Hematopoietic multipotent progenitor cell treated with erythropoietin and hydrocortisone succinate and interleukin-3 and kit ligand, for 8 days (in vitro differentiated cells): ENCODE measurements at regions not wholly inside any gene's neighbourhood (a gene's known extent, or its start where the extent isn't known, plus 50 kb on each side); places are given as distances from the start of the nearest gene placed in this dataset.
"Not testable (repeated sequence)": the region's sequence is repeated elsewhere in the genome, so short reads cannot be mapped to it uniquely, and the experiment has no call there.

Experiments
- DNase-seq: peaks from one replicate; pipeline ENCODE4 v3.0.0-alpha.2; 2015

DNA sequence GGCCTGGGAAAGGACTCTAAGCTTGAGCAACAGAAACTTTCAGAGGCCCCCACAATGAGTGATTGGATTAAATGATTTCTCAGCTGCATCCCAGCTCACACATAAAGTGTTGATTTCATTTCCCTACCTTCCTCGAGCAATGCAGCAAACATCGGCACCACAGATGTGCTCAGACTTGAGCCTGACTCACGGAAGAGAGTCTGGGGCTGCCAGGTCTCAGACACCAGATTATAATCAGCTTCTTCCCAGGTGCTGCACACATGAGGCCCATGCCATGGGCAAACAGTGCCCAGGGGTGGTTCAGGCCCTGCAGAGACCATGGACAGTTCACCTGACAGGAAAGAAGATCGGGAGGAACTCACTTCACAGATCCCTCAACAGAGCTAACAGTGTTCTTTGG, 226.6 kb upstream of the TENM4 start:
- DNase-seq: no peak

DNA sequence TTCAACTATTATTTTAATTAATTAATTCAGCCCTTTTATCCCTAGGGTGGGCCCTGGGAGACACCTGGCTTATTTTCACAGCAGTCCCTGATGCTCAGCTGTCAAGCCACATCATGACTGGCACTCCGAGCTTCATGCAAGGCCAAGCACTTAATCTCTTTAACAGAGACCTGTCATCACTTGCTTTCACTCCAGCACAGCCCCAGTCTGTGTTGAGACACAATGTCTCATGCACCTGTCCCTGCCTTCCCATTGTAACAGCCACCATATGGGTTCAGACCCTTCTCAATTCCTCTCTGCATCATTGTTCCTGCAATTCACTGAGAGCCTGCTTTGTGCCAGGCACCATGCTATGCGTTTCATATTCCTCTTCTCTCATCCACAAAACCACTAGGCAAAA, 222.2 kb upstream of the TENM4 start:
- no peak for DNase-seq

DNA sequence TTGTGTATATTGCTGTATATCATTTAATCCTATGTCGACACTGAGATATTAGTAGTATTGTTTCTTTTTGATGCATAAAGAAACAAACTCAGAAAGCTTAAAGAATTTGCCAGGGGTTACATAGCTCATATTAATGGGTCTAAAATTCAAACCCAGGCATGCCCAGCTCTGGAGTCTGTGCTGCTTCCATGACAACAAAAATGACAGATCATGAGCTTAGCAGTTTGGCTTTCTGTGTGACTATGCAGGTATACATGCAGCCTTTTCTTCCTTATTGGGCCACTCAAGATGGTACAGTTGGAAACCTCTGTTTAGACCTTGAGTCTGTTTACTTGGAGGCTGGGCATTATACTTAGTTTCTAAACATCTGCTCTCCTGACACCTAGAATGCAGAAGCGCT, 220.5 kb upstream of the TENM4 start:
- no peak for DNase-seq

DNA sequence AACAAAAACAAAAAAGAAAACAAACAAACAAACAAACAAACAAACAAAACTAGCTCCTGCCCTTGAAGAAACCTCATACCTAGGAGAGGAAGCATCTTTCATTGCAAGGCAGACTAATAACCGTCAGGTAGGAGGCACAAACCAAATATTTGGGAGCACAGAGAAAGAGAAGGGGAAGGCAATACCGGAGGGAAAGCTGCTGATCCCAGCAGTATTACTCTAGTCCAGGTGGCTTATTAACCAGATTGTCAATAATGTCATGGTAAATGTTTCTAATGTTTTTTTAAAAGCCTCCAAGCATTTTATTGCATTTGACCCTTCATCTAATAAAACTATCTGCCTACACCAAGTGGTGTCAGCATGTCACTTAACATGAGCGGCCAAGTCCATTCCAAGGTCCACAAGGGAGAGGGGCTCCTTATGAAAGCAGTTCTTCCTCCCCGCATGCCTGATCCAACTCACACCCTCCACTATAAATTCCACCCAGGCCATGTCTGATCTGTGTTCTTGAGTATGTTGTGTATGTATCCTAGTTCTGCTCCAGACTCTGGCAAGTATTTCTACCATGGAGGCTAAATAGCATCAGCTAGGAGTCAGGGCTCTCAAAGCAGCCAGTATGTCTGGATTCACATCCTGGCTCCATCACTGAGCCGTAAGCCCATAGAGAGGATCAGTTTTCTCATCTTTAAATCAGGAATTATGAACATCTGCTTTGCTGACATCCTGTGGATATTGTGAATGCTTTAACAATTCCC, 208.1 kb upstream of the TENM4 start:
- DNase-seq: no peak

DNA sequence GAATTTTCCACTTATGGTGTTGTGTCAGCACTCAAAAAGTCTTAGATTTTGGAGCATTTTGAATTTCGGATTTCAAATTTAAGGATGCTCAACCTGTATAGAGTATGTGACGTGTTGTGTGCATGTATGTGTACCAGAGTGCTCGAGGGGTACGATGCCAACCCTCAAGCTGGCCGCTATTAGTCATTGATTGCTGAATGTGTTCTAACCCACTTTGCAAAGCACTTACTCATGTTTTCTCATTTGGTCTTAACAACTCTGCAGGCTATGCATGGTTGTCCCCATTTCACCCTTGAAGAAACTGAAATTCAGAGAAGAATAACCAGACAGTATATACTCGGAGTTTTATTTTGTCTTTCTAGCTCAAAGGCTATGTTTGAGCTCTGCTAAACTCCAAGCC, 196.4 kb upstream of the TENM4 start:
- DNase-seq: no peak

DNA sequence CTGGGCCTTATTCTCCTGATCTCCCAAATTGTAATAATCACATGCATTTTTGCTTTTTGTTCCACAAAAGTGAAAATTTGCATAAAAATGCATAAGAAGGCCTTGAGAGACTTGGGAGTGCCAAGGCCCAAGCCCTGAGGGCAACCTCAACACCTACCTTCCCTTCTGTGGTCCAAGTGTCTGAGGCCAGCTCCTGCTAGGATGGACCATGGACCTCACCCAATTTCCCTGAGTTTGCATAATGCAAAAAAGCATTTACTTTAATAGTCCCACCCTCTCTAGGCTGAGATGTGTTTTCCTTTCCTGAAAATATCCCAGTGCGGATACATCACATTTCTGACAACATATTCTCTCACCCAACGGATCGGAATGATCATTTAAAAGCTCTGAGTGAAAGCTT, 194.1 kb upstream of the TENM4 start:
- DNase-seq: no peak

DNA sequence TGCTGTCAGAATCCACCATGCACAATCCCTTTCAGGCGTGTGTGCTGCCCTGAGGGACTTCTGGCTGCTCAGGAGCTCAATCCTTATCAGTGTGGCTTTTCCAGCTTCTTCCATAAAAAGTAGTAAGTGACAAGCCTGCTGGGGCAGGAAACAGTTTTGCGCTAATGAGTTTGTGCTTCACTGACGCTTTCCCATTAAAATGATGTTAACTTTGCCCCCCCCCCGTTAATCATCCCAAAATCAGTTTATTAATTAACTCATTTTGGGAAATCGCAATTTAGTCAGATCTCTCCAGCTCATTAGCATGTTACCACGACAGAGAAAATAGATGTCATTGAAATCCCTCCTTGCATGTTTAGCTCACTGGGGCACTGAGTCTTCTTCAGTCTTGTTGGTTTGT, 186.5 kb upstream of the TENM4 start:
- DNase-seq: no peak

DNA sequence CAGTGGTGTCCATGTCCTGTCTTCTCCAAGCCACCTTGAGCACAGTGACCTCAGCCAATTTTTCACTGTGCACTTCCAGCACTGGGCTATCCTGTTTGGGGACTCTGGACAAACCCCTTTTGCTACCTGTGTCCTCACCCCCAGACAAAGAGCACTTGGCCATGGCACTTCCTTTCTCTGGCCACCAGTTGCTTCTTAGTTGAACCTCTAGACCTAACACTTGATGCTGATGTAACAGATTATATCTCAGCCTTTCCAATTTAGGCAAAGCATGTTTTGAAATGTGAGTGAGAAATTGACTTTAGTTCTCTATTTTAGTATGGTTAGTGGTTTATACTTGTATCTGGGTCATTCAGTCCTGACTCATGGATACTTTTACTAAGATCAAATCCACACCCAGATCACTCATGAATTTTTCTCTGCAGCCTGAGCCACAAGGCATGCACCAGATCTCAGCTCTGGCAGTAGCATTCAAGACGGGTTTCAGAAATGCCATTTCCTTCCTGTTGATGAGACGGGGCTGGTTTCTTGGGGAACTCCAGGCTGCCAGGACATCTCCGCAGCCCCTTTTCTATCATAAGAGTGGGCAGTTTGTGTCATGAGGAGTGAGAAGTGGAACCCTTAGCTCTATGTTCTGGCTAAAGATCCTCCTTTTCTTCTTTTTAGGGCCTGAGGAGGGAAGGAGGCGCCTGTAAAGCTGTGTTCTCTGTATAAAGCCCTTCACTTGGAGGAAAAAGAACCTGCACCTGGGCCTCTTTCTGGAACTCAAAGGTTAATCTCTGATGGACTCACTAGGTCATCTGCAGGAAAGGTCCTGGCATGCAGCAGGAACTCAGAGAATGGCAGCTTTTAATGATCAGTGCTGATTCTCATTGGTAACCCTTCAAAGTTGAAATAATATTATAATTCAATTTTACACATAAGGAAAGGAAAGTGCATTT, 185.6 kb upstream of the TENM4 start:
- no peak for DNase-seq

DNA sequence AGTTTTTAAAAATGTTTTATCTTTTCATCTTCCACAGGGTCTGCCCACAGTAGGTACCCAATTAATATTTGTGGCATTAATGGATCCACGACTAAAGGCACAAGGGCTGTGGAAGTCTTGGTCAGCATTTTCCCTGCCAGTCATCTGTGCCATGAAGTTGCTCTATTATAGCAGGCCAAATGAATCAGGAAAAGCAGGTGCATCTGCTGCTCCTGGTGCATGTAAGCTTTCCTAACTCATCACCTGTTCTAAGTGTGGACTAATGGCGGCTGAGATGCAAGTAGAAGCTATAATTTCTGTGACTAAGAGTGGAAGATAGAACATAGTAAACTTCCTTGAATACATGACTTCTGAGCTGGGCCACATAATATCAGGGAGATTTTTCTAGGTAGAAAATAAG, 182.5 kb upstream of the TENM4 start:
- DNase-seq: no peak

DNA sequence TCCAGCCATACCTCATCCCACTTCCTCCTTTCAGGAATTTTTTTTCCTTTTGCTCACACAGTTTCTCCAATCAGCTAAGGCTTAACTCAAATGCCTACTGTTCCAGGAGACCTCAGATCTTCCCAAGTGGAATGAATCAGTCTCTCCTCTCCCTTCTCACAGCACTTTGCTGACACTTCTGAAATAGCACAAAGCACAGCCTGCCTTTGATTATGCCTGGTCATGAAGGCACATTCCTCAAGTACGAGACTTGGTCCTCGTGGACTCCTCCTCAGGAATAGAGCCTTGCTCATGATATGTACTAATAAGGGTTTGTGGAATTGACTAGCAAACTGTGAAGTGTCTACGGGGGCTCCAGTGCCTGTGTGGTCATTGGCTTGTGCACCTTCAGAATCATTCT, 176.7 kb upstream of the TENM4 start:
- no peak for DNase-seq

DNA sequence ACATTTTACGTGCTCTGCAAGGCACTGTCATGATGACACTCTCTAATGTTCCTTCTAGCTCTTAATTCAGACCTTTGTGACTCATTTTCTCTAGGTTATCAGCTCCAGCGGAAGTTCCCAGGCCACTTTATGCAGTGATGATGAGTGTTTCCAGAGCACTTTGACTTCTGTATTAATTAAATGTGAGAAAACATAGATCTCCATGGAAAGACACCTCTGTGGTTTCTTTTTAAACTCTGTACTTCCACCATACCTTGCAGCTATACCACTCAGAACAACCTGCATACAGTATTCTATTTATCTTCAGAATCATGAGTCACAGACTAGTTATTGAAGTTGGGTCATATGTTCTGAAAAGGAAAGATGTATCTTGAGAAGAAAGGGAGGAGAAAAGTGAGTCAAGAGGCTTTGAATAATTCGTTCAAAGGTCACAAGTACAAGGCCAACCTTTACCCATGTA, 175.6 kb upstream of the TENM4 start:
- DNase-seq: no peak

DNA sequence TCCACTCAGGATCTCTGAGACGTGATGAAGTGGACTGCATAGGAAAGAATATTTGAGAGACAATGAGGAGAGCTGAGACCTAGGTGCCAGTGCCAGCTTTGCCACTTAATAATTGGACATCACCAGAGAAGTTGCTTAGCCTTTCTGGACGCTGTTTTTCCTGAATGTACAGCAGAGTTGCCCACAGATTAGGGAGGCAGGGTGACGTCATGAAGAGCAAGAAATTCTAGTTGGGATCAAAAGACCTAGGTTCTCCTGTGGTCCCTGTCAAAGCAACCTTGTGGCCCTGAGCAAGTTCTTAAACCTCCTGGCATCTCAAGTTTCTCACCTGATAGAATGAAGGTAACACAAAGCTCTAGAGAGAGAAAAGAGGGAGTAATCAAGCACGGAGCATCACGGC, 174.6 kb upstream of the TENM4 start:
- DNase-seq: no peak

DNA sequence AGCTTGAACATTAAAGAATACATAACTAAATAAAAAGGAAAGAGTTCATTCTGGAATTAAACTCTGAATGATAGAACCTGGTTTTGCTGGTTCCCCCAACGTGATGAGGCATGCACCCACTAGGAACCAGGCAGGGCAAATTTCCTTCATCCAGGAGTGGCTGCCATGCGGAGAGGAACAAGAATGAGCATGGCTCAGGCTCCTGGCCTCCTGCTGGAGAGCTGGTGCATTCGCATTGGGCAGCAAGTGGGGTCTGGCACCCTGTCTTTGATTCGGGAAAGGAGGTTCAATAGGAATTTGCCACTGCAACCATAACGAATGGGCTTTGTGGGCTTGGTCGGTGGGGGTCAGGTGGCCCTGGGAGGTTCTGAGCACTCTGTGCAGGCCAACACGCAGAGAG, 169.8 kb upstream of the TENM4 start:
- no peak for DNase-seq

DNA sequence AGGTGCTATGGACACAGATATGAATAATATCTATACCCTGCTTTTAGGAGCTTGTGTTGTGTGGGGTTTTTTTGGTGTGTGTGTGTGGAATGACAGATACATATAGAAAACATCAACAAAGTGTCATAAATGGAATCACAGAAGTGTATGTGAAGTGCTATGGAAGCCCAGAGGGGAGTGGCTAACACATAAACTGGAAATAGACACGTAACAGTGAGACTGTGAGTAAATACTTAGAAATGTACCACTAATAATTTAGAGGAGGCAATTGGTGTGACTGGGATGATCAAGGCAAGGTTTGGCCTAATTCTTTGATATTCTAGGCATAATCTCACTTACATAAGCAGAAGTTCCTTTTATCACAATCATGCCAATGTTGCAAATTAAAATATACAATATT, 169.3 kb upstream of the TENM4 start:
- DNase-seq: no peak

DNA sequence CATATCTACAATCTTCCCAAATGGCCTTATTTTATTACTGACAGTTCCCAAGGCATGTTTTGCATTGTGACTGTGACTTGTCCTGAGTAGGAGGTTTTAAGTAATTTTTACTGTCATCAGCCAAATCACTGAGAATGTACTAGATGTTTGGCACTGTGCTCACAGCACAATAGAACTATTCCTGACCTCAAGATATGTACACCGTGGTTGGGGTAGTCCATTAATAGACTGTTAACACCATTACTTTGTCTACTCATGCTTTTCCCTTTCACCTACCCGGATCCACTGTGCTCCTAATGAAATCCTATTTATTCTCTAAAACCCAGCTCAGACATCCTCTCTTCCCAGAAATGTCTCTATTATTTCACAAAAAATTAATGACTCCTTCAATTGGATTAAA, 168.7 kb upstream of the TENM4 start:
- no peak for DNase-seq

DNA sequence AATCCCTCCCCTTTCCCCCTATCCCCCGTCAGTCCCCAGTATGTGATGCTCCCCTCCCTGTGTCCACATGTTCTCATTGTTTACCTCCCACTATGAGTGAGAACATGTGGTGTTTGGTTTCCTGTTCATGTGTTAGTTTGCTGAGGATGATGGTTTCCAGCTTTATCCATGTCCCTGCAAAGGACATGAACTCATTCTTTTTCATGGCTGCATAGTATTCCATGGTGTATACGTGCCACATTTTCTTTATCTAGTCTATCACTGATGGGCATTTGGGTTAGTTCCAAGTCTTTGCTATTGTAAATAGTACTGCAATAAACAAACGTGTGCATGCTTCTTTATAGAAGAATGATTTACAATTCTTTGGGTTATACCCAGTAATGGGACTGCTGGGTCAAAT, 165.6 kb upstream of the TENM4 start:
- not testable (repeated sequence) for DNase-seq

DNA sequence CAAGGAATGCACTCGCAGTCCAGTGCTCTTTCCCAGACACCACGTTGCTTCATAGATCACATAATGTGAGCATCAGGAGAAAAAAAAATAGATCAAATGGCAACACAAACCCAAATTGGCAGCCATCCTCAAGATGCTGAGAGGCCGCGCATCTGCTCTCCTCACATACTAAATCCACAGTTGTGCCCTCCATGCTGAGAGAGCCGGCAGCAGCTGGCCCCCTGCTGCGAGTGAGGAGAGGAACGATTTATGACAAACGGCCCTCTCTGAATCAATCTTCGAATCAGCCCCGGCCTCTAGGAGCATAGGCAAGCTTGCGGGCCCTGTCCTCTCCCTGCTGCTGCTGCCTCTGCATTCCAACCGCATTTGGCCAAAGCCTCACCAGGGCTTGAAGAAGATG, 159.9 kb upstream of the TENM4 start:
- DNase-seq: no peak

DNA sequence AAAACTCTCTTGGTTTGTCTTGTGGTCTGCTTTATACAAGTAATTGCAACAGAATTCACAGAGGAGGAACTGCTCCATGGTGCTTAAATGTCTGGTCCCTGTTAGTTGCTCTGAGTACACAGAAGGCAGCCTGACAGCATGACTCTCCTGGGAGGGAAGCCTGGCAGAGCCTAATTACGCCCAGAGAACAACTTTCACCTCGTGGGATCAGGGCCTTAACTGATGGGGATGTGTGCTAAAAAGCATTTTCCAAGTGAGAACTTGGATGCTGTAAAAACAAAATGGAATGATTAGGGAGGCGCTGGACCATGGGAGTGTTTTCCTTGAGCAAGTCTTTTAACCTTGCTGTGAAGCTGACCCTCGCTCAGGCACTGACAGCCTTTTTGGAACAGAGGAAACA, 154.0 kb upstream of the TENM4 start:
- DNase-seq: no peak

DNA sequence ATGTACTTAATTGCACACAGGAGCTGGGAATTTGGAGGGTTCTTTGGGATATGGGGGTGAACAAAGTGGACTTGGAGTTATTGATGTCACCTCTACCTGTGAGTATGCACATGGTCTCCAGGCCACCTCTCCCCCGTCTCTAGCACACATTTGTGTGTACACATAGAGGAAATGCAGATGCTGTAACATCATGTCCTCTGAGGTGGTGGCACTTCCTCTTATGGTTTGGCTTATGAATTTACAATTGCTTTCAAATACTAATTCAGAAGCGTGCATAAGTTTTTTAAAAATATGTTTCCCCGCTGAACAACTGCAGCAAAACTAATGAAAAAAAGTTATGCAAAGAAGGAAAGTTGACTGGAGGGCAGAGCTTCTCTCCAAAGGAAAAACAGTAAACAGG, 152.0 kb upstream of the TENM4 start:
- no peak for DNase-seq

DNA sequence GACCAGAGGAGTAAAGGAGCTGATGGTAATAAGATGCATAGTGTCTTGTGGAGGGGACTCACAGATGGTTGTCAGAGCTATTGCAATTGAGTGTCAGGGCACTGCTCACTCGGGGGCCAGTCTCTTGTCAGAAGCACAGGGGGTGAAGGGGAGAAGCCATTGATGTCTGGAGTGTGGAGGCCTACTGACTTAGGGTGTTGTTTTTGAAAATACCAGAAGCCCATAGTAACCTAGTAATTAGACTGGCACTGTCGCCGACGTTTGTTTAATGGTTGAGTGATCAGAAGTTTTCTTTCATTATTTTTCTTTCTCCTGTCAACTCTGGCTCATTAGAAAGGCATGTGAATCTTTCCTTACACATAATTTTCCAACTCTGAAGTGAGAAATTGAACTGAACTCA, 151.6 kb upstream of the TENM4 start:
- DNase-seq: no peak

DNA sequence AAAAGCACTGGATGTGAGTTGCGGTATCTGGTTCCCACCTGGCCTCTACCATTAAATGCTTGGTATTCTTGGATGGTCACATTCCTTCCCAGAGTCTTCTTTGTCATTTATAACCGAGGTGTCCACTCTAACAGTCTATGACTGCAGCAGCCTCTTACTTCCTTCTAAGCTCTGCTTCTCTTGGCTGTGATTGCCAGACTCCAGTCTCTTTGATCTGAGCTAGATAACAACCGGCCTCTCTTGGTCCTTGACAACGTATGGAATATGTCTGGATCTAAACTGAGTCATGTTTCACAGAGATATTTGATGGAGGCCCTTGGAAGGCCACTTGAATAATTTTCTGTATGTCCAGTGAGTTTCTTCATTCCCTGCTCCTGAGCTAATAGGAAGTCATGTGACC, 141.6 kb upstream of the TENM4 start:
- no peak for DNase-seq

DNA sequence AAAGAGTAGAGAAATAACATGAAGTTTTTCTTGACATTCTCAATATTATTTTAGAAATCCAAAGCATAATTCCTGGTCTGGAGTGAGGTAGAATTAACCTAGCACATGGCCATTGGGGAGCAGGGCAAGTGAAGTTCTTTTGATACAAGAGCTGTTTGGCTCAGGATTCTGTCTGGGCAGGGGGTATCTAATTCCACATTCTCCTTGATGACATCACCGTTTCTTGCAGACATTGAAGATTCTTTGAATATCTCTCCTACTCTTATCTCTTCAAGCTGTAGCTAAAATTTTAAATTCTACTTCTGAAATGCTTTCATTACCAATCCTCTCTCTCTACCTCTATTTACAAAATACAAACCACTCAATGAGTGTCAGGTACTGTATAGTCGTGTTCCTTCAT, 138.2 kb upstream of the TENM4 start:
- no peak for DNase-seq

DNA sequence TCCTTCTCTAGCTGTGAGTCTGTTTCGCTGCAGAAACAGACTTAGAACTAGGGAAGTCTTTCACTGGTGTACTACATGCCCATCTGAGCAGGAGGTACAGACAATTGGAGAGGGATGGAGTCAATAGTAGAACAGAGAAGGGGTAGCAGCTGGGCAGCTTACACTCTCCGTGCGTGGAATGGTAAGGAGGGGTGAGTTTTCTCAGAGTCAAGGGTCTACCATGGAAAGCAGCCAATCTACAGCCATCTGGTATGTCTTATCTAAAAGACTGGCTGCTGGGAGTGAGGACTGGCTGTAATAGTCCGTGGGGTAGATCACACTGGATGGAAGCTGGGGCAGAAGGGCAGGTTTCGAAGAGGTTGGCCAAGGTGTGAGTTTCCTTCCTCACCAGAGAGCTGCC, 137.3 kb upstream of the TENM4 start:
- no peak for DNase-seq

DNA sequence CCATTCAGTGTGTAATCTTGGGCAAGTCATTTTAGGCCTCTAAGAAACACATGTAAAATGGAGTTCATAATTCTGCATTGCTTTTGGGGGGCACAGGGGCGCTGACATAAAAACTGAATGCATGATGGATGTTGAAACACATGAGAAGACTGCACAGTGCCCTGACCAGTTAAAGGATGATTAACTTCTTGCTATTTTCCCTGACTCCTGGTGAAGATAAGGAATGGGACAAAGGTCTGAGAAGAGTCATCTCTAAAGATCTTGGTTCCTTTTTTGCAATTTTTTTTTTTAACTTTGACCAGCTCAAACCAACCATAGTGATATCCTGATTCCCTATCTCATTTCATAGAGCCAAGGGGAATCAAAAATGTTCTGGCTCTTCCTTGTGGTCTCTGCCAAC, 134.9 kb upstream of the TENM4 start:
- no peak for DNase-seq
